GM23338 (cell line): ENCODE measurements at regions not wholly inside any gene's neighbourhood (a gene's known extent, or its start where the extent isn't known, plus 50 kb on each side); places are given as distances from the start of the nearest gene placed in this dataset.

ENCODE experiments used
- CREB1 ChIP-seq: fragments of 250-450 bp; sonication (Bioruptor Pico); IDR thresholded peaks from 2 replicates; pipeline ENCODE4 v1.5.0; 2020; ENCODE audit warnings: low read depth, mild to moderate bottlenecking, moderate library complexity
- EZH2 ChIP-seq: fragments of 200-600 bp; sonication (generic); IDR thresholded peaks from one replicate; pipeline ENCODE4 v1.8.0; 2017; ENCODE audit warnings: antibody characterized with exemption, mild to moderate bottlenecking, low read depth; ENCODE audit not compliant: unreplicated experiment
- EZH2phosphoT487 ChIP-seq: fragments of 200-600 bp; sonication (generic); IDR thresholded peaks from one replicate; pipeline ENCODE4 v1.8.1; 2018; ENCODE audit warnings: antibody characterized with exemption; ENCODE audit not compliant: unreplicated experiment
- JUNB ChIP-seq: IDR thresholded peaks from one replicate; pipeline ENCODE4 v1.6.1; 2016; ENCODE audit warnings: antibody characterized with exemption; ENCODE audit not compliant: unreplicated experiment
- NANOG ChIP-seq: IDR thresholded peaks from 2 replicates; pipeline ENCODE4 v1.6.1; 2016; ENCODE audit warnings: antibody characterized with exemption, borderline replicate concordance
- POLR2AphosphoS5 ChIP-seq: IDR thresholded peaks from 2 replicates; pipeline ENCODE4 v1.6.1; 2016; ENCODE audit warnings: antibody characterized with exemption, low read depth
- ZNF114 ChIP-seq: fragments of 250-450 bp; sonication (Bioruptor Pico); IDR thresholded peaks from 2 replicates; pipeline ENCODE4 v1.5.0; 2020; ENCODE audit warnings: mild to moderate bottlenecking, moderate library complexity
- TF ChIP-seq, protein P1 (sequence below), 2 experiments: fragments of 200-600 bp in 1 of 2; sonication (generic) in 1 of 2; conservative IDR thresholded peaks; 2 replicates each; pipeline versions ENCODE4 v1.5.1 to v1.6.1; 2016 to 2017; ENCODE audit warnings: antibody characterized with exemption in 2 of 2, low read depth in 2 of 2, mild to moderate bottlenecking in 2 of 2, moderate library complexity in 1 of 2
- TF ChIP-seq, protein P2 (sequence below): IDR thresholded peaks from one replicate; pipeline ENCODE4 v1.6.1; 2018; ENCODE audit warnings: antibody characterized with exemption; ENCODE audit not compliant: unreplicated experiment
- TF ChIP-seq, protein P3 (sequence below): fragments of 250-450 bp; sonication (Bioruptor Pico); IDR thresholded peaks from 2 replicates; pipeline ENCODE4 v1.5.0; 2020; ENCODE audit warnings: mild to moderate bottlenecking, moderate library complexity
- TF ChIP-seq, protein P4 (sequence below): IDR thresholded peaks from 2 replicates; pipeline ENCODE4 v1.6.1; 2016; ENCODE audit warnings: antibody characterized with exemption

DNA sequence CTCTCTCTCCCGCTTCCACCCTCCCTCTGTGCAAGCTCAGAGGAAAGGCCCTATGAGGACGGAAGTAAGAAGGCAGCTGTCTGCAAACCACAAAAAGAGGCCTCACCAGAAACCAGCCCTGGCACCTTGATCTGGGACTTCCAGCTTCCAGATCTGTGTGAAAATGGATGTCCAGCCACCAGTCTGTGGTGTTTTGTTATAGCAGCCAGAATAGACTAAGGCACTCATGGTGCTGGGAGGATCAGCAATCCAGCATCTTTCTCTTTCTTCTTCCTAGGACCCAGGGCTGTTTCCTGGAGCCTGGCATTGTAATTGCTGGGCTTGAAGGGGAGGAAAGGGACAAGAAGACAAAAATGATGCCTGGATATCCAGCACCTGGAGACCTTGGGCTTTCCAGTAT is 122.5 kb downstream of the SOCS6 start:
- TF ChIP-seq, protein P1, sequence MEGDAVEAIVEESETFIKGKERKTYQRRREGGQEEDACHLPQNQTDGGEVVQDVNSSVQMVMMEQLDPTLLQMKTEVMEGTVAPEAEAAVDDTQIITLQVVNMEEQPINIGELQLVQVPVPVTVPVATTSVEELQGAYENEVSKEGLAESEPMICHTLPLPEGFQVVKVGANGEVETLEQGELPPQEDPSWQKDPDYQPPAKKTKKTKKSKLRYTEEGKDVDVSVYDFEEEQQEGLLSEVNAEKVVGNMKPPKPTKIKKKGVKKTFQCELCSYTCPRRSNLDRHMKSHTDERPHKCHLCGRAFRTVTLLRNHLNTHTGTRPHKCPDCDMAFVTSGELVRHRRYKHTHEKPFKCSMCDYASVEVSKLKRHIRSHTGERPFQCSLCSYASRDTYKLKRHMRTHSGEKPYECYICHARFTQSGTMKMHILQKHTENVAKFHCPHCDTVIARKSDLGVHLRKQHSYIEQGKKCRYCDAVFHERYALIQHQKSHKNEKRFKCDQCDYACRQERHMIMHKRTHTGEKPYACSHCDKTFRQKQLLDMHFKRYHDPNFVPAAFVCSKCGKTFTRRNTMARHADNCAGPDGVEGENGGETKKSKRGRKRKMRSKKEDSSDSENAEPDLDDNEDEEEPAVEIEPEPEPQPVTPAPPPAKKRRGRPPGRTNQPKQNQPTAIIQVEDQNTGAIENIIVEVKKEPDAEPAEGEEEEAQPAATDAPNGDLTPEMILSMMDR (conservative IDR thresholded peaks at IDR 0.05; ENCODE audit: low read depth in 2 of 2) = no peak
- TF ChIP-seq JUNB = no peak
- no peak for TF ChIP-seq EZH2
- TF ChIP-seq, protein P2, sequence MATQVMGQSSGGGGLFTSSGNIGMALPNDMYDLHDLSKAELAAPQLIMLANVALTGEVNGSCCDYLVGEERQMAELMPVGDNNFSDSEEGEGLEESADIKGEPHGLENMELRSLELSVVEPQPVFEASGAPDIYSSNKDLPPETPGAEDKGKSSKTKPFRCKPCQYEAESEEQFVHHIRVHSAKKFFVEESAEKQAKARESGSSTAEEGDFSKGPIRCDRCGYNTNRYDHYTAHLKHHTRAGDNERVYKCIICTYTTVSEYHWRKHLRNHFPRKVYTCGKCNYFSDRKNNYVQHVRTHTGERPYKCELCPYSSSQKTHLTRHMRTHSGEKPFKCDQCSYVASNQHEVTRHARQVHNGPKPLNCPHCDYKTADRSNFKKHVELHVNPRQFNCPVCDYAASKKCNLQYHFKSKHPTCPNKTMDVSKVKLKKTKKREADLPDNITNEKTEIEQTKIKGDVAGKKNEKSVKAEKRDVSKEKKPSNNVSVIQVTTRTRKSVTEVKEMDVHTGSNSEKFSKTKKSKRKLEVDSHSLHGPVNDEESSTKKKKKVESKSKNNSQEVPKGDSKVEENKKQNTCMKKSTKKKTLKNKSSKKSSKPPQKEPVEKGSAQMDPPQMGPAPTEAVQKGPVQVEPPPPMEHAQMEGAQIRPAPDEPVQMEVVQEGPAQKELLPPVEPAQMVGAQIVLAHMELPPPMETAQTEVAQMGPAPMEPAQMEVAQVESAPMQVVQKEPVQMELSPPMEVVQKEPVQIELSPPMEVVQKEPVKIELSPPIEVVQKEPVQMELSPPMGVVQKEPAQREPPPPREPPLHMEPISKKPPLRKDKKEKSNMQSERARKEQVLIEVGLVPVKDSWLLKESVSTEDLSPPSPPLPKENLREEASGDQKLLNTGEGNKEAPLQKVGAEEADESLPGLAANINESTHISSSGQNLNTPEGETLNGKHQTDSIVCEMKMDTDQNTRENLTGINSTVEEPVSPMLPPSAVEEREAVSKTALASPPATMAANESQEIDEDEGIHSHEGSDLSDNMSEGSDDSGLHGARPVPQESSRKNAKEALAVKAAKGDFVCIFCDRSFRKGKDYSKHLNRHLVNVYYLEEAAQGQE = no peak
- TF ChIP-seq EZH2phosphoT487 = no peak
- no peak for TF ChIP-seq POLR2AphosphoS5
- no peak for TF ChIP-seq CREB1
- no peak for TF ChIP-seq NANOG
- no peak for TF ChIP-seq ZNF114 (CRISPR knock-in tag)
- TF ChIP-seq, protein P3, sequence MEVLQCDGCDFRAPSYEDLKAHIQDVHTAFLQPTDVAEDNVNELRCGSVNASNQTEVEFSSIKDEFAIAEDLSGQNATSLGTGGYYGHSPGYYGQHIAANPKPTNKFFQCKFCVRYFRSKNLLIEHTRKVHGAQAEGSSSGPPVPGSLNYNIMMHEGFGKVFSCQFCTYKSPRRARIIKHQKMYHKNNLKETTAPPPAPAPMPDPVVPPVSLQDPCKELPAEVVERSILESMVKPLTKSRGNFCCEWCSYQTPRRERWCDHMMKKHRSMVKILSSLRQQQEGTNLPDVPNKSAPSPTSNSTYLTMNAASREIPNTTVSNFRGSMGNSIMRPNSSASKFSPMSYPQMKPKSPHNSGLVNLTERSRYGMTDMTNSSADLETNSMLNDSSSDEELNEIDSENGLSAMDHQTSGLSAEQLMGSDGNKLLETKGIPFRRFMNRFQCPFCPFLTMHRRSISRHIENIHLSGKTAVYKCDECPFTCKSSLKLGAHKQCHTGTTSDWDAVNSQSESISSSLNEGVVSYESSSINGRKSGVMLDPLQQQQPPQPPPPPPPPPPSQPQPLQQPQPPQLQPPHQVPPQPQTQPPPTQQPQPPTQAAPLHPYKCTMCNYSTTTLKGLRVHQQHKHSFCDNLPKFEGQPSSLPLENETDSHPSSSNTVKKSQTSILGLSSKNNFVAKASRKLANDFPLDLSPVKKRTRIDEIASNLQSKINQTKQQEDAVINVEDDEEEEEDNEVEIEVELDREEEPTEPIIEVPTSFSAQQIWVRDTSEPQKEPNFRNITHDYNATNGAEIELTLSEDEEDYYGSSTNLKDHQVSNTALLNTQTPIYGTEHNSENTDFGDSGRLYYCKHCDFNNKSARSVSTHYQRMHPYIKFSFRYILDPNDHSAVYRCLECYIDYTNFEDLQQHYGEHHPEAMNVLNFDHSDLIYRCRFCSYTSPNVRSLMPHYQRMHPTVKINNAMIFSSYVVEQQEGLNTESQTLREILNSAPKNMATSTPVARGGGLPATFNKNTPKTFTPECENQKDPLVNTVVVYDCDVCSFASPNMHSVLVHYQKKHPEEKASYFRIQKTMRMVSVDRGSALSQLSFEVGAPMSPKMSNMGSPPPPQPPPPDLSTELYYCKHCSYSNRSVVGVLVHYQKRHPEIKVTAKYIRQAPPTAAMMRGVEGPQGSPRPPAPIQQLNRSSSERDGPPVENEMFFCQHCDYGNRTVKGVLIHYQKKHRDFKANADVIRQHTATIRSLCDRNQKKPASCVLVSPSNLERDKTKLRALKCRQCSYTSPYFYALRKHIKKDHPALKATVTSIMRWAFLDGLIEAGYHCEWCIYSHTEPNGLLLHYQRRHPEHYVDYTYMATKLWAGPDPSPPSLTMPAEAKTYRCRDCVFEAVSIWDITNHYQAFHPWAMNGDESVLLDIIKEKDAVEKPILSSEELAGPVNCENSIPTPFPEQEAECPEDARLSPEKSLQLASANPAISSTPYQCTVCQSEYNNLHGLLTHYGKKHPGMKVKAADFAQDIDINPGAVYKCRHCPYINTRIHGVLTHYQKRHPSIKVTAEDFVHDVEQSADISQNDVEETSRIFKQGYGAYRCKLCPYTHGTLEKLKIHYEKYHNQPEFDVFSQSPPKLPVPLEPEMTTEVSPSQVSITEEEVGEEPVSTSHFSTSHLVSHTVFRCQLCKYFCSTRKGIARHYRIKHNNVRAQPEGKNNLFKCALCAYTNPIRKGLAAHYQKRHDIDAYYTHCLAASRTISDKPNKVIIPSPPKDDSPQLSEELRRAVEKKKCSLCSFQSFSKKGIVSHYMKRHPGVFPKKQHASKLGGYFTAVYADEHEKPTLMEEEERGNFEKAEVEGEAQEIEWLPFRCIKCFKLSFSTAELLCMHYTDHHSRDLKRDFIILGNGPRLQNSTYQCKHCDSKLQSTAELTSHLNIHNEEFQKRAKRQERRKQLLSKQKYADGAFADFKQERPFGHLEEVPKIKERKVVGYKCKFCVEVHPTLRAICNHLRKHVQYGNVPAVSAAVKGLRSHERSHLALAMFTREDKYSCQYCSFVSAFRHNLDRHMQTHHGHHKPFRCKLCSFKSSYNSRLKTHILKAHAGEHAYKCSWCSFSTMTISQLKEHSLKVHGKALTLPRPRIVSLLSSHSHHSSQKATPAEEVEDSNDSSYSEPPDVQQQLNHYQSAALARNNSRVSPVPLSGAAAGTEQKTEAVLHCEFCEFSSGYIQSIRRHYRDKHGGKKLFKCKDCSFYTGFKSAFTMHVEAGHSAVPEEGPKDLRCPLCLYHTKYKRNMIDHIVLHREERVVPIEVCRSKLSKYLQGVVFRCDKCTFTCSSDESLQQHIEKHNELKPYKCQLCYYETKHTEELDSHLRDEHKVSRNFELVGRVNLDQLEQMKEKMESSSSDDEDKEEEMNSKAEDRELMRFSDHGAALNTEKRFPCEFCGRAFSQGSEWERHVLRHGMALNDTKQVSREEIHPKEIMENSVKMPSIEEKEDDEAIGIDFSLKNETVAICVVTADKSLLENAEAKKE (CRISPR knock-in tag) = no peak
- TF ChIP-seq, protein P4, sequence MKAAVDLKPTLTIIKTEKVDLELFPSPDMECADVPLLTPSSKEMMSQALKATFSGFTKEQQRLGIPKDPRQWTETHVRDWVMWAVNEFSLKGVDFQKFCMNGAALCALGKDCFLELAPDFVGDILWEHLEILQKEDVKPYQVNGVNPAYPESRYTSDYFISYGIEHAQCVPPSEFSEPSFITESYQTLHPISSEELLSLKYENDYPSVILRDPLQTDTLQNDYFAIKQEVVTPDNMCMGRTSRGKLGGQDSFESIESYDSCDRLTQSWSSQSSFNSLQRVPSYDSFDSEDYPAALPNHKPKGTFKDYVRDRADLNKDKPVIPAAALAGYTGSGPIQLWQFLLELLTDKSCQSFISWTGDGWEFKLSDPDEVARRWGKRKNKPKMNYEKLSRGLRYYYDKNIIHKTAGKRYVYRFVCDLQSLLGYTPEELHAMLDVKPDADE = no peak
